NAMALWA (cell line): ENCODE measurements at regions not wholly inside any gene's neighbourhood (a gene's known extent, or its start where the extent isn't known, plus 50 kb on each side); places are given as distances from the start of the nearest gene placed in this dataset.

Experiments
- DNase-seq: peaks from one replicate; pipeline ENCODE4 v3.0.0-alpha.2; 2015; ENCODE audit warnings: low spot score

- no peak for DNase-seq
Measured at GRCh38 chr10:43731486-43731885, 82.8 kb upstream of the ZNF32 start.

DNA sequence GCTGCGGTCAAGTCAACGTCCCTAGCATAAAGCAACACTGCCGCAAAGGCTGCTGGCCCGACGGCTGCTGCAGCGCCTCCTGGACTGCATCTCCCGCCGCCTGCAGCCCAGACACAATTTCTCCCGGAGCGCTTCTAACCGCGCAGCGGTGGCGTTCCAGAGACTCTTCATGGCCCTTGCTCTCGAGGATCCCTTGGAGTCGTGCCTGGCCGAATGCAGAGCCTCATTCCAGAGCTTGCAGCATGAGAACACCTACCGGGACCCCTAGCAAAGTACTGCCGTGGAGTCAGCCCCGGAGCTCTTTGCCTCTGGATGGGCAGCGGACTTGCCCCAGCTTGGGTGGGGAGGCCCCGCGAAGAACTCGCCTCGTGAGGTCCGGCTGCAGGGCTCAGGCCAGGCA lies 79.7 kb upstream of the ZNF32 start:
- DNase-seq, result no peak

- DNase-seq, result no peak
Measured at GRCh38 chr10:43727935-43728334, 79.3 kb upstream of the ZNF32 start.

DNA sequence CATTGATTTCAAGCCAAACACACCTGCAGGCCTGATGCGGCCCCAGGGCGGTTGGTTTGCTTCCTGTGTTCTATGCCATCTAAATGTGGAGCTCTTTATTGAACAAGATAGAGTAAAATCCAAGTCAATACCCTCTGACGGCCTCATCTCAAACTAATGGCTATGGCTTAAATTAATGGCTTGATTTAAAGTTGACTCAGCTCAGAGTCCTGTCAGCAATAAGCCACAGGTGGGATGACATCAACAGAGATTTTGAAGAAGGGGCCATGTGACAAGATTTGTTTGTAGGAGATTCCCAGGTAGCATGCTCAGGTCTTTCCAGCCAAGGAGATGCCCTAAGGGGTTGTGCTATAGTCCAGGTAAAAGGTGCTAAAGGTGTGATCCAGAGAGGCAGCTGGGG lies 66.7 kb upstream of the ZNF32 start:
- DNase-seq, result no peak

GRCh38 chr10:43712821-43713584 lies 64.3 kb upstream of the ZNF32 start:
- no peak for DNase-seq

GRCh38 chr10:43710772-43711471 lies 62.2 kb upstream of the ZNF32 start:
- DNase-seq, result no peak

- DNase-seq, result no peak
Measured at GRCh38 chr10:43708262-43708661, 59.6 kb upstream of the ZNF32 start.

DNA sequence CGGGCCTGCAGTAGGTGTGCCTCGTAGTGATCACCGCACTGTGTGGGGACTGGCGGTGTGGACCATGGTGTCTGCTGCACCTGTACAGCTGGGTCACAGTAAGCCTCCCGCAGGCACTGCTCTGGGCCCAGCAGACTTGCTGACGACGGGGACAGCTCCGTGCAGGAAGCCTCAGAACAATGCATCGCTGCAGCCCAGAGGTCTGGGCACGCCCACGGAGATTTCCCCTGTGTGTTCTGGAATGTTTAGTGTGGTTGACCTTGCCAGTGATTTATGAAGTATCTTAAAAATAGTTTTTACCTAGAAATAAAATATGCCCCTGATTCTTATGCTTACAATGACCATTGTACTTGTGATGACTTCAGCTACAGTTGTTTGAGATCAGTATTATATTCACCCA lies 59.1 kb upstream of the ZNF32 start:
- DNase-seq, result no peak

DNA sequence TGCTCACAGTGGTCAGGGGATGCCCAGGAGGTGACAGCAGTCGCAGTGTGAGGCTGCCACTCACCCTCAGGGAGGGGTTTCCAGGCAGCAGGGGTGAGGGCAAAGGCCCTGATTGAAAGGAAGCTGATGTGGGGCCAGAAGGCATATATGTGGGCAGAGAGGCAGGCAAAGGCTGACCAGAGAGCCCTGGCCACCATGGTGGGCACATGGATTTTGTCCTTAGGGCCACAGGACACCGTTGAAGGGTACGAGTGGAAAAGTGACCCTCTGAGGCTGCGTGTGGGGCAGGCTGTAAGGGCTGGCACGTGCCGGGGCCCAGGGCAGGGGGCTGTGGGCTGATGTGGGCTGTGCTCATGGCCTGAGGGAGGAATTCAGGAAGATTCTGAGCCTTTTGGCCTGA lies 57.5 kb upstream of the ZNF32 start:
- DNase-seq, result no peak

- DNase-seq, result no peak
Measured at GRCh38 chr10:43703286-43703685, 54.6 kb upstream of the ZNF32 start.

GRCh38 chr10:43702936-43703281 lies 54.2 kb upstream of the ZNF32 start:
- no peak for DNase-seq

GRCh38 chr10:43702213-43702935 lies 53.7 kb upstream of the ZNF32 start:
- no peak for DNase-seq

DNA sequence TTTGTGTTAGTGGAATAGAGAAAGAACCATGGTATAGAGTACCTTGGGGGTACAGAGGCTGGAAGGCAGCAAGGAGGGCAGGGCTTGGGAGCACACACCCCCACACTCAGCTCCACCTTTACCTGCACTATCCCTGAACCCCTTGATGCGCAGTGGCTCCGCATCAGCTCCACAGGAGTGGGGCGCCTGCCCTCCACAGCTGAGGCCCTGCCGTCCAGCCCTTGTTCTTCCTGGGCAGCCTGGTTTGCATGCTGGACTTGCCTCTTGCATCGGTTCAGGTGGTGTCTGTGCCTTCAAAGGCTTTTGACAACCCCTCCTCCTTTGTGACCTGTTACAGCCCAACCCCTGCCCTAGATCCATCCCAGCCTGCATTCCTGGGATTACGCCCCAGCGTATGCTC lies 52.6 kb upstream of the ZNF32 start:
- DNase-seq, result no peak

DNA sequence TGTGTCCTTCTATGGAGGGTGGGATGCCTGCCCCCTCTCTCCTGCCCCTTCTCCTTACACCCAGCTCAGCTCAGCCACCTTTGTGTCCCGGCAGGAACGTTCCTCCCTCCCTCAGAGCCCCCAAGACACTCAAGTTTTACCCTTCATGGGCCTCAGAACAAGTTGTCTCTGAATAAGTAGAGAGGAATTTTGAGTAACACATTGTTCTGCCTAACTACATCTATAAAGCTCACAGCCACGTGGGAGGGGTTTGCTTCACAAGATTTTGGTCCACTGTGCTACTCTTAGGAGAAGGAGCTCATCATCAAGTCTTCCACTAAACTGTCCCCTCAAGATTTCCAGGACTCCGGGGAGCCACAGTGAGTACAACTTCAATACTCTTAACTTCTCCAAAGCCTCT lies 51.6 kb upstream of the ZNF32 start:
- DNase-seq, result no peak

DNA sequence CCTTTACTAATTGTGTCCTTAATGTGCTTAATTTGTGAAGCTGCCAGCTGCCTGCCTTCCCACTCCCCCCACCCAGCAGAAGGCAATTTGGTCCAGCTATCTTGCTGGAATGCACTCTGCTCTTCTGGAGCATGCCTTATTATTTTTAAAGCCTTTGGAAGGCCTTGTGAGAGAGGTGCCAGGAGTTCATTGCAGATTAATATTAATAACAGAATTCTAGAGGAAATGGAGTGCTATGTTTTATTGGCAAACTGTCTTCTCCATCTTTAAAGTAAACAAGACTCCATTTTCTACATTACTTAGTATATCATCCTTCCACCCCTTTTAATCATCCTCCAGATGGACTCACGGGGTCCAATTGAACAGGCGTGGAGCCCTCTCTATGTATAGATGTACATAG lies 50.8 kb upstream of the ZNF32 start:
- no peak for DNase-seq
